ENCODE measurements at regions not wholly inside any gene's neighbourhood (a gene's known extent, or its start where the extent isn't known, plus 50 kb on each side); places are given as distances from the start of the nearest gene placed in this dataset.

GRCh38 chr19:29263305-29264135, 50.6 kb upstream of the UQCRFS1 start:
- TF ChIP-seq CTCF (IDR thresholded peaks at IDR 0.05; ENCODE audit: borderline replicate concordance, insufficient read depth, low read depth, low read length), result peak; percentile 83
- no peak overlapping the region for H3K4me3 ChIP-seq (ENCODE audit: low read depth, low read length)

GRCh38 chr19:29264897-29265296, 51.9 kb upstream of the UQCRFS1 start:
- no peak overlapping the region for H3K4me3 ChIP-seq (ENCODE audit: low read depth, low read length)
- no peak for TF ChIP-seq CTCF (IDR thresholded peaks at IDR 0.05; ENCODE audit: borderline replicate concordance, insufficient read depth, low read depth, low read length)

GRCh38 chr19:29265436-29265835, 52.5 kb upstream of the UQCRFS1 start:
- TF ChIP-seq CTCF (IDR thresholded peaks at IDR 0.05; ENCODE audit: borderline replicate concordance, insufficient read depth, low read depth, low read length), result no peak
- no peak overlapping the region for H3K4me3 ChIP-seq (ENCODE audit: low read depth, low read length)

GRCh38 chr19:29266001-29266400, 53.0 kb upstream of the UQCRFS1 start:
- no peak overlapping the region for H3K4me3 ChIP-seq (ENCODE audit: low read depth, low read length)
- TF ChIP-seq CTCF (IDR thresholded peaks at IDR 0.05; ENCODE audit: borderline replicate concordance, insufficient read depth, low read depth, low read length), result no peak

- no peak for TF ChIP-seq CTCF (IDR thresholded peaks at IDR 0.05; ENCODE audit: borderline replicate concordance, insufficient read depth, low read depth, low read length)
- H3K4me3 ChIP-seq (ENCODE audit: low read depth, low read length), result no peak overlapping the region
Measured at GRCh38 chr19:29266603-29267002, 53.7 kb upstream of the UQCRFS1 start.

- H3K4me3 ChIP-seq (ENCODE audit: low read depth, low read length), result no peak overlapping the region
- no peak for TF ChIP-seq CTCF (IDR thresholded peaks at IDR 0.05; ENCODE audit: borderline replicate concordance, insufficient read depth, low read depth, low read length)
Measured at GRCh38 chr19:29267701-29268100, 54.8 kb upstream of the UQCRFS1 start.

- TF ChIP-seq CTCF (IDR thresholded peaks at IDR 0.05; ENCODE audit: borderline replicate concordance, insufficient read depth, low read depth, low read length), result no peak
- no peak overlapping the region for H3K4me3 ChIP-seq (ENCODE audit: low read depth, low read length)
Measured at GRCh38 chr19:29268103-29268502, 55.2 kb upstream of the UQCRFS1 start.
